ENCODE measurements at regions not wholly inside any gene's neighbourhood (a gene's known extent, or its start where the extent isn't known, plus 50 kb on each side); places are given as distances from the start of the nearest gene placed in this dataset.

- FAIRE-seq = no peak
- TF ChIP-seq TAF1 (IDR thresholded peaks at IDR 0.05; ENCODE audit: borderline replicate concordance, low read depth, low read length) (no peak), POLR2A (IDR thresholded peaks at IDR 0.05; ENCODE audit: low read depth, low read length) (no peak), POLR2AphosphoS5 (IDR thresholded peaks at IDR 0.05; ENCODE audit: low read depth, low read length) (no peak)
Measured at GRCh38 chr3:34724916-34725499, 914.3 kb upstream of the ARPP21 start.

DNA sequence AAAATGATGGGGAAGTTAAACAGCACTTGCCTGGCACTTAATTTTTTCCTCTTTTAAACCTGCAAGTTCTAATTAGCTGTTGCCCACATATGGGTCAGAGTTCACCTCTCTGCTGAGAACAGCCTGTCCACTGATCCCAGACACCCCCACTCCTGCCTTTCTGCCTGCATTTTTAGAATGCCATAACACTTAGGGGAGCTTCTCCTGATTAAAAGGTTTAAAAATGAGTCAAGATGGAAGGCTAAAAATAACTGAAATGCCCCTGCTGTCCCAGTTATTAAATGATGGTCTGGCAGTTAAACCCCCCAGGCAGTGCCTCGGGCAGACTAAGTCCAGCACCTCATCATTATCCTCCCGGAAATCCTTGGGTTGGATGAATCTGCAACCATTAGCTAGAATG lies 913.6 kb upstream of the ARPP21 start:
- no peak for FAIRE-seq
- no peak for TF ChIP-seq POLR2A (IDR thresholded peaks at IDR 0.05; ENCODE audit: low read depth, low read length)
- no peak for TF ChIP-seq TAF1 (IDR thresholded peaks at IDR 0.05; ENCODE audit: borderline replicate concordance, low read depth, low read length)
- TF ChIP-seq POLR2AphosphoS5 (IDR thresholded peaks at IDR 0.05; ENCODE audit: low read depth, low read length) = no peak
- no peak for DNase-seq (ENCODE audit: insufficient read length)

More at GRCh38 chr3:34724916-34725499, 914.3 kb upstream of the ARPP21 start:
- DNase-seq (ENCODE audit: insufficient read length) = no peak

GRCh38 chr3:34727700-34728099 lies 911.6 kb upstream of the ARPP21 start:
- DNase-seq (ENCODE audit: insufficient read length) (no peak), FAIRE-seq (no peak)
- no peak for TF ChIP-seq POLR2AphosphoS5 (IDR thresholded peaks at IDR 0.05; ENCODE audit: low read depth, low read length)
- no peak for TF ChIP-seq TAF1 (IDR thresholded peaks at IDR 0.05; ENCODE audit: borderline replicate concordance, low read depth, low read length)
- no peak for TF ChIP-seq POLR2A (IDR thresholded peaks at IDR 0.05; ENCODE audit: low read depth, low read length)

DNA sequence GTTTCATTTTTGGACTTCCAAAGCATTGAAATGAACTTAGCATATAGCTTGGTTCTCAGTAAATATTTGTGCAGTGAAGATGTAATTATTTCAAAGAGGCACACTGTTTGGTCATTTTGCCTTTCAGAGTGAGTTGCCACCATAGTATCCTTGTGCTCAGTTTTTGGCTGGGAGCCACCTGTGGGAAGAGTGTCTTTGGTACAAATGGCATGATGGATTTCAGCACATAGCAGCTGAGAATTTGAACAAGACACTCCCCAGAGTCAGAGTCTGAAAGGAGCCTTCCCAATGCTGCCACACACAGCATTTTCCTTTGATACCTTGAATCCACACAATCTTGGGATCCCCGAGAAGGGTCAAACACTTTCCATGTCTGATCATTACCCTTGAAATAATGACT lies 897.2 kb upstream of the ARPP21 start:
- TF ChIP-seq TAF1 (IDR thresholded peaks at IDR 0.05; ENCODE audit: borderline replicate concordance, low read depth, low read length) (no peak), POLR2A (IDR thresholded peaks at IDR 0.05; ENCODE audit: low read depth, low read length) (no peak), POLR2AphosphoS5 (IDR thresholded peaks at IDR 0.05; ENCODE audit: low read depth, low read length) (no peak)
- no peak for DNase-seq (ENCODE audit: insufficient read length)

DNA sequence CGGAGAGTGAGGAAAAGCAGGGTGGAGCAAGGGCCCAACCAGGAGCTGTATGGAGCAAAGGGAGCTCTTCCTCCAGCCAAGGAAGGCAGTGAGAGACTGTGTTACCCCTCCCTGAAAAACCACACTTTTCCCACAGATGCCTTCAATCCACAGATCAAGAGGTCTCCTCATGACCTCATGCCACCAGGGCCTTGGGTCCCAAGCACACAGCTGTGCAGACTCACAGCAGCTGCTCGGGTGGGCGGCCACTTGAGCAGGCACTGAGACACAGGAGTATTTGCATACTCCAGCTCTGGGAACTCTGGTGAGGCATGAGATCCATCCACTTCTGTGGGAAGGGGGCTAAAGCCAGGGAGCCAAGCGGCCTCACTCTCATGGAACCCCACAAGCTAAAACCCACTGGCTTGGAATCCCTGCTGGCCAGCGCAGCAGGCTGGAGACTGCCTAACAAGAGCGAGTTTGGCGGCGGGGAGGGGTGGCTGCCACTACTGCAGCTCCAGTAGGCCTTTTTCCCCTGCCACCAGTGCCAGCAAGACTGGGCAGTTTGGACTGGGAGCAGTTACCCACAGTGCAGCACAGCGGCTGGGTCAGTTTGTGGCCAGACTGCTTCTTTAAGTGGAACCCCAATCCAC lies 880.6 kb upstream of the ARPP21 start:
- TF ChIP-seq POLR2AphosphoS5 (IDR thresholded peaks at IDR 0.05; ENCODE audit: low read depth, low read length) (no peak), POLR2A (IDR thresholded peaks at IDR 0.05; ENCODE audit: low read depth, low read length) (no peak), TAF1 (IDR thresholded peaks at IDR 0.05; ENCODE audit: borderline replicate concordance, low read depth, low read length) (no peak)
- DNase-seq (ENCODE audit: insufficient read length) (no peak), FAIRE-seq (no peak)

More for the DNA sequence above, 897.2 kb upstream of the ARPP21 start:
- FAIRE-seq = no peak

GRCh38 chr3:34777386-34777785 lies 861.9 kb upstream of the ARPP21 start:
- FAIRE-seq = no peak
- TF ChIP-seq POLR2A (IDR thresholded peaks at IDR 0.05; ENCODE audit: low read depth, low read length) (no peak), POLR2AphosphoS5 (IDR thresholded peaks at IDR 0.05; ENCODE audit: low read depth, low read length) (no peak), TAF1 (IDR thresholded peaks at IDR 0.05; ENCODE audit: borderline replicate concordance, low read depth, low read length) (no peak)
- DNase-seq (ENCODE audit: insufficient read length) = no peak

DNA sequence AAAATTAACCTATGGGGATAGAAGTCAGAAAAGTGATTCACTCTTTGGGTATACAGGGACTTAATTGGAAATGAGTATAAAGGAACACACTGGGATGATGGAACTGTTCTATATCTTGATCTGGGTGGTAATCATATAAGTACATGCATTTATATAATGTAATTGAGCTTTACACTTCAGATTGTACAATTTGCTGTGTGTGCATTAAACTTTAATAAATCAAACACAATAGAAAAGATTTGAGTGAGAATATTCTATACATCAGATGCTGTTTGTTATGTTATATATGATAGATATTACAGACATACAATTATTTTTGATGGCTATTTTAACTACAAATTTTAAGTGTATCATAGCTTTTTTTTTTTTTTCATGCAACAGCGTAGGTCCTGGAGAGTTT lies 860.2 kb upstream of the ARPP21 start:
- FAIRE-seq = no peak
- DNase-seq (ENCODE audit: insufficient read length) = no peak
- TF ChIP-seq POLR2AphosphoS5 (IDR thresholded peaks at IDR 0.05; ENCODE audit: low read depth, low read length) (no peak), TAF1 (IDR thresholded peaks at IDR 0.05; ENCODE audit: borderline replicate concordance, low read depth, low read length) (no peak), POLR2A (IDR thresholded peaks at IDR 0.05; ENCODE audit: low read depth, low read length) (no peak)

- no peak for FAIRE-seq
- TF ChIP-seq POLR2A (IDR thresholded peaks at IDR 0.05; ENCODE audit: low read depth, low read length) = no peak
- TF ChIP-seq POLR2AphosphoS5 (IDR thresholded peaks at IDR 0.05; ENCODE audit: low read depth, low read length) = no peak
- TF ChIP-seq TAF1 (IDR thresholded peaks at IDR 0.05; ENCODE audit: borderline replicate concordance, low read depth, low read length) = no peak
- DNase-seq (ENCODE audit: insufficient read length) = no peak
Measured at GRCh38 chr3:34780294-34780693, 859.0 kb upstream of the ARPP21 start.

DNA sequence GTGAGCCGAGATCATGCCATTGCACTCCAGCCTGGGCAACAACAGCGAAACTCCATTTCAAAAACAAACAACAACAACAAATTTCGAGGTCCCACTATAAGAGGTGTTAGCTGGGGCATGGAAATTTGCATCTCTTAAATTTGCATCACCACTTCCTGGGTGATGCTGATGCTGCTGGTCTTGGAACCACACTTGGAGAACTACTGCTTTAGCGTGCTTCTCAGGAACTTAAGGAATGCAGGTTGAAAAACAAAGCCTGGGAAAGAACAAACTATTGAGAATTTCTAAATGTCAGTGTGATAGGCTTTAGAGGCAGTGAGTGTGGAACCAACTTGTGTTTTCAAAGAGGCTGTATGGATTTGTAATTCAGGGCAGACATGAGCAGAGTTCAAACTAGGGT lies 858.4 kb upstream of the ARPP21 start:
- TF ChIP-seq POLR2A (IDR thresholded peaks at IDR 0.05; ENCODE audit: low read depth, low read length) = no peak
- no peak for TF ChIP-seq POLR2AphosphoS5 (IDR thresholded peaks at IDR 0.05; ENCODE audit: low read depth, low read length)
- TF ChIP-seq TAF1 (IDR thresholded peaks at IDR 0.05; ENCODE audit: borderline replicate concordance, low read depth, low read length) = no peak
- DNase-seq (ENCODE audit: insufficient read length) (no peak), FAIRE-seq (no peak)

DNA sequence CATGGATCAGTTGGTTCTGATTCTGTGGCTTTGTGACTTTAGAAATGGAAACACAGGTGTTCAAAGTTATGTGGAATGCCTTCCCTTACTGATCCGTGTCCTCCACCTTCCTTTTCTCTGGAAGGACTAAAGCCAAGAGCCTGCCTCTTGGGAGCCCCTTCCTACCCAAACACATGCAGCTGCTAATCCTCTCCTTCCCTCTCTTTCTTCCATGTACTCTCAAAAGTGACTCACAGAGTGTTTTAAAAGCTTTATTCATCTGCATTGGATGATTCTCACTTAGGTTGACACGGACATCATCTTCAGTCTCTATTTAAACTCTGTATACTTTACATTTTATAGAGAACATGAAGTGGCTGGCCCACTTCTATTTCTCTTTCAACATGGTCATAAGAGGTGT lies 856.5 kb upstream of the ARPP21 start:
- TF ChIP-seq TAF1 (IDR thresholded peaks at IDR 0.05; ENCODE audit: borderline replicate concordance, low read depth, low read length) (no peak), POLR2AphosphoS5 (IDR thresholded peaks at IDR 0.05; ENCODE audit: low read depth, low read length) (no peak), POLR2A (IDR thresholded peaks at IDR 0.05; ENCODE audit: low read depth, low read length) (no peak)
- DNase-seq (ENCODE audit: insufficient read length) (no peak), FAIRE-seq (no peak)

DNA sequence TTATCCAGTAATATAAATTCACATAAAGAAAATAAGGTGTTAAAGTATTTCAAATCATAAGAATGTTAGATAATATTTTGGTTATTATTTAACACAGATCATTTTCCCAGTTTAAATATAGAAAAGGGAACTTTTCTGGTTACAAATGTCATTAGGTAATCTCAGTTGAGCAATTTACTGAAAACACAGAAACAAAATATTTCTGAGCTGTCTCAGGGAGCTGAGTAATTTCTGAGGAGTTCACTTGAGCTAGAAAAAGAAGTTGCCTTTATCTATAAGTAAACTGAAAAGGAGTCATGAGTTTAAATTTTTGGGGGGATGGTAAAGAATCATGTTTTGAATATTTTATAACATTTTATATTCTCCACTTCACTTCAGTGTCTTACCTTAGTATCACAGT lies 855.4 kb upstream of the ARPP21 start:
- TF ChIP-seq POLR2A (IDR thresholded peaks at IDR 0.05; ENCODE audit: low read depth, low read length) = no peak
- TF ChIP-seq TAF1 (IDR thresholded peaks at IDR 0.05; ENCODE audit: borderline replicate concordance, low read depth, low read length) = no peak
- TF ChIP-seq POLR2AphosphoS5 (IDR thresholded peaks at IDR 0.05; ENCODE audit: low read depth, low read length) = no peak
- DNase-seq (ENCODE audit: insufficient read length) (no peak), FAIRE-seq (no peak)

DNA sequence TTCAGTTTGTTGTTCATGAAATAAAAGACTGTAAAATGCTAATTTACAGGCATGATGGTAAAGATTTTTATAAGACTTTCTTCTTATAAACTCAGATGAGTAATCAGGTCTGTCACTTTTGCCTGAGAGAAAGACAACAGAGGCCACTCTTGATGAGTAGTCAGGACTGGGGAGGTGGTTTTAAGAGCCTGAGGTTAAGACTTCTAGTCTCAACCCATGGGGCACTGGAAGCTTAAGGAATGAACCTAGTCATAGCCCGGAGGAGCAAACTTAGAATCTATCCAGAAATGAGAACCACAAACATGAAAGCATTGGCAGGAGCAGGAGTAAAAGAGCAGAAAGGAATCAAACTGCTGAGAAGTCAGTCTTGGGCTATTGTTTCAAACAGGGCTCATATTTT lies 846.3 kb upstream of the ARPP21 start:
- no peak for TF ChIP-seq POLR2AphosphoS5 (IDR thresholded peaks at IDR 0.05; ENCODE audit: low read depth, low read length)
- no peak for TF ChIP-seq TAF1 (IDR thresholded peaks at IDR 0.05; ENCODE audit: borderline replicate concordance, low read depth, low read length)
- no peak for TF ChIP-seq POLR2A (IDR thresholded peaks at IDR 0.05; ENCODE audit: low read depth, low read length)
- DNase-seq (ENCODE audit: insufficient read length) = no peak
- no peak for FAIRE-seq

Measured in GM12892 (cell line).